GM10266 (cell line): ENCODE measurements at regions not wholly inside any gene's neighbourhood (a gene's known extent, or its start where the extent isn't known, plus 50 kb on each side); places are given as distances from the start of the nearest gene placed in this dataset.

Source experiments
- DNase-seq: peaks from one replicate; pipeline ENCODE4 v3.0.0; 2012; ENCODE audit errors: extremely low spot score
- CTCF ChIP-seq: IDR thresholded peaks from 2 replicates; pipeline ENCODE4 v1.5.1; 2012; ENCODE audit warnings: mild to moderate bottlenecking, low read depth; ENCODE audit not compliant: control insufficient read depth, insufficient read depth; ENCODE audit errors: missing control alignments

DNA sequence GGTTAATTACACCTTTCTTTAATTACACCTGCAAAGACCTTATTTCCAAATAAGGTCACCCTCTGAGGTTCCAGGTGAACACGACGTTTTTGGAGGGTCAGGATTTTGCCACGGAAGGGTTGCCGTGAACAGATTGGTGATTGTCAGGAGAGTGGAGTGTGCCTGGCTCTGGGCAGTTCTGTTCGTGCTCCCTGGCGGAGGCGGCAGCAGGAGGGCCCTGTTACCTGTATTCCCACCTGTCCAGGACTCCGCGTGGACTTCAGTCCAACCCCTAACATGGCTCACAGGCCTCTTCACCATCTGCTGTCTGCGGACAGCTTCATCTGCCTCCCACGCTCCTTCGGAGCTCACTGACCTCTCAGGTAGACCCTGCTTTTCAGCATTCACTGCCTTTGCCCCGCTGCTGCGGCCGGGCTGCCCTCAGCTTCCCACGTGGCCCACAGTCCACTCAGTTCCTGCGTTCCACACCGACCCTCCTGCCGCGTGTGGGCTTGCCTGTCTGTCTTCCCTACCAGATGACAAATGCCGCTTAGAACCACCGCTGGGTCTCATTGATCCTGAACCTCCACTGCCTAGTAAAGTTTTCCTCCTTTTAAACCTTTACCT, 187.5 kb upstream of the DIO3 start:
- DNase-seq = no peak
- no peak for TF ChIP-seq CTCF

DNA sequence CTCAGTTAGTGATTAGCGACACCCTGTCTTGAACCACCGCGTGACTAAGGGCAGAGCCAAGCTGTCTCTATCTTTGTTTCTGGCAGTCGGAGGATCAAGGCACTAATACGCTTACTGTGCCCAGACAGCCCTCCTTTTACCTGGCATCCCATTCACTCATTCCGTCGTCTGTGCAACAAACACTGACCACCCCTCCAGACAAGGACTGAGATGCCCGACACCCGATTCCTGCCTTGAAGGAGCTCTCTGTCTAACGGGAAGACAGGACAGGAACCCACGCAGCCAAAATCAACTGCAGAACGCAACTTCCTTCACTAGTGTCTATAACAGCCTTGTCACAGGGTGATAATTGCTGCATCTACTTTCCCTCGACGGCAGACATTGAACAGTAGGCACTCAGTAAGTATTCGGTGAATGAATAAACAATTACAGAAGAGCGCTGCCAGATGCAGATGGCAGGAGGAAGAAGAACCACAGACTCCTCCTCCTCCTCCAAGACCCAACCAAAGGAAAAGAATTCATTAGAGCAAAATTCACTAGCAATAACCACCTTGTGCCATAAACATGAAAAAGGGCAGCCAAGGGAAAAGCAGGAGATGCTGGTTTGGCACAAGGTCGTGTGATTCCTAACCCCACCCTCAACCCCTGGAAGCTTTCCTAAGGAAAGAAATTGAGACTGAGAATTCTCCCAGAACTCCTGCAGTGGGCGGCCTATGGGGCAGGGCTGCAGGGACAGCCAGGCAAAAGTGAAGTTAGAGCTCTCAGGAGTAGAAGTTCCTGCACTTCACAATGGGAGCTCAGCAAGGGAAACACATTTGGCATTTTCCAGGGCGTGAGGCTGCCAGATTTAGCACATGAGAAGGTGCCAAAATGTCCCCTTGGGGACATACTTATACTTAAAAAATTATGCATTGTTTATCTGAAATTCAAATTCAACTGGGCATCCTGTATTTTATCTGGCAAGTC, 186.6 kb upstream of the DIO3 start:
- no peak for TF ChIP-seq CTCF
- no peak for DNase-seq

- no peak for DNase-seq
- no peak for TF ChIP-seq CTCF
Measured at GRCh38 chr14:101377069-101377468, 184.2 kb upstream of the DIO3 start.

DNA sequence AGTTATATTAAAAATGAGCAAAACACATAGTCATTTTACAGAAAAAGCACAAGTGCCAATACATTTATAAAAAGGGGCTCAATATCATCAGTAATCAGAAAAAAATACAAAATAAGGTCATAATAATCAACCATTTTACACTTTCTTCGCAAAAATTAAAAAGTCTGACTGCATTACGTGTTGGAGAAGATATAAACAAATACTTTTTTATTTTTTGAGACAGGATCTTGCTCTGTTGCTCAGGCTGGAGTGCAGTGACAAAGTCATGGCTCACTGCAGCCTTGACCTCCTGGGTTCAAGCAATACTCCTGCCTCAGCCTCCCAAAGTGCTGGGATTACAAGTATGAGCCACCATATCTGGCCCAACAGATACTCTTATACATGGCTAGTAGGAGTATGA, 181.5 kb upstream of the DIO3 start:
- DNase-seq = no peak
- no peak for TF ChIP-seq CTCF

DNA sequence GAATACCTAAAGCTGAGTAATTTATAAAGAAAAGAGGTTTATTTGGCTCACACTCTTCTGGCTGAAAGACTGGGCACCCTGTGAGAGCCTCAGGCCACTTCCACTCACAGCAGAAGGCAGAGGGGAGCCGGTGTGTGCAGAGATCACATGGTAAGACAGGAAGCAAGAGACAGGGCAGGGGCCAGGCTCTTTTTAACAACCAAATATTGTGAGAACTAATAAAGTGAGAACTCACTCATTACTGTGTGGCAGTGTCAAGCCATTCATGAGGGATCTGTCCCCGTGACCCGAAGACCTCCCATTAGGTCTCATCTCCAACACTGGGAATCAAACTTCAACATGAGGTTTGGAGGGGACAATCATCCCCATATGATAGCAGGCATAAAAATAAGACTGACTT, 180.8 kb upstream of the DIO3 start:
- no peak for TF ChIP-seq CTCF
- no peak for DNase-seq

DNA sequence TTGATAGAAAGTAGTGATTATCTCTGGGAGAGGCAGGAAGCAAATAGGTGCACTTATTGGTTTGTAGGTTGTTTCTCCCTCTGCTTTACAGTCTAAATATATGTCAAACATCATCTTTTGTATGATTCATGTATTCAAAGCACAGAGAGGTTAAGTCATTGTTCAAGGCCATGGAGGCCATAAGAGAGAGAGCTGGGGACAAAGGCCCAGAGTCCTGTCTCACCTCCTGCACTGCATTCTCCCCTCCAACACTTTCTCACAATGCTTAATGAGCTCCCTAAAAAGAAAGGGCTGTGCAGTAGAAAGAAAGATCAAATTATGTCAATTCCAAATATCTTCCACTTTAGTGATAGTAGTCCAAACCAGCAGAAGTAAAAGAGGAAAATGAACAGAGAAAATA, 180.4 kb upstream of the DIO3 start:
- no peak for TF ChIP-seq CTCF
- no peak for DNase-seq
